Activated CD4-positive, alpha-beta T cell treated with anti-CD3 and anti-CD28 coated beads, Interleukin-2, amount 10 ng/mL, durations not matched to agents 24 days and 14 days (primary cell): ENCODE measurements at regions not wholly inside any gene's neighbourhood (a gene's known extent, or its start where the extent isn't known, plus 50 kb on each side); places are given as distances from the start of the nearest gene placed in this dataset.
"Not testable (repeated sequence)": the region's sequence is repeated elsewhere in the genome, so short reads cannot be mapped to it uniquely, and the experiment has no call there.

Source experiments
- DNase-seq: peaks from one replicate; pipeline ENCODE4 v3.0.0; 2022
- H3K27ac Mint-ChIP-seq: one replicate; pipeline ENCODE4 v1.8.0; 2022; ENCODE audit warnings: mild to moderate bottlenecking, mixed read lengths
- H3K27me3 Mint-ChIP-seq: one replicate; pipeline ENCODE4 v1.8.0; 2022; ENCODE audit warnings: mixed read lengths
- H3K36me3 Mint-ChIP-seq: one replicate; pipeline ENCODE4 v1.8.0; 2022; ENCODE audit warnings: low read depth, mild to moderate bottlenecking, mixed read lengths
- H3K4me1 Mint-ChIP-seq: one replicate; pipeline ENCODE4 v1.8.0; 2021; ENCODE audit warnings: mixed read lengths
- H3K4me3 Mint-ChIP-seq: one replicate; pipeline ENCODE4 v1.8.0; 2022; ENCODE audit warnings: mild to moderate bottlenecking, moderate library complexity, mixed read lengths
- H3K9me3 Mint-ChIP-seq: one replicate; pipeline ENCODE4 v1.8.0; 2021; ENCODE audit warnings: mixed read lengths
- intact Hi-C: fragments of 100-400 bp; cut with micrococcal nuclease; formaldehyde crosslinking; loops from one replicate; pipeline ENCODE4 v1.15.1; 2023

GRCh38 chr6:8639928-8640649, 204.7 kb upstream of the SLC35B3 start:
- no peaks in the 10 kb centered on the region for H3K4me1 Mint-ChIP-seq
- H3K36me3 Mint-ChIP-seq: no peaks in the 10 kb centered on the region
- DNase-seq: no peak
- H3K4me3 Mint-ChIP-seq: no peak overlapping the region
- H3K9me3 Mint-ChIP-seq: peaks cover 17% of the 10 kb centered on the region
- no peaks in the 10 kb centered on the region for H3K27me3 Mint-ChIP-seq
- intact Hi-C loops: no loop called here
- H3K27ac Mint-ChIP-seq: no peak overlapping the region

- no peaks in the 10 kb centered on the region for H3K36me3 Mint-ChIP-seq
- no peaks in the 10 kb centered on the region for H3K4me1 Mint-ChIP-seq
- no peak overlapping the region for H3K27ac Mint-ChIP-seq
- peaks cover 11% of the 10 kb centered on the region for H3K9me3 Mint-ChIP-seq
- intact Hi-C loops: no loop called here
- H3K27me3 Mint-ChIP-seq: no peaks in the 10 kb centered on the region
- H3K4me3 Mint-ChIP-seq: no peak overlapping the region
- DNase-seq: no peak
Measured at GRCh38 chr6:8637896-8638597, 202.7 kb upstream of the SLC35B3 start.

- intact Hi-C loops: no loop called here
- no peaks in the 10 kb centered on the region for H3K27me3 Mint-ChIP-seq
- H3K4me1 Mint-ChIP-seq: no peaks in the 10 kb centered on the region
- no peaks in the 10 kb centered on the region for H3K36me3 Mint-ChIP-seq
- no peak overlapping the region for H3K27ac Mint-ChIP-seq
- no peak for DNase-seq
- H3K4me3 Mint-ChIP-seq: no peak overlapping the region
- H3K9me3 Mint-ChIP-seq: peaks cover 5% of the 10 kb centered on the region
Measured at GRCh38 chr6:8633762-8634161, 198.4 kb upstream of the SLC35B3 start.

GRCh38 chr6:8628736-8629135, 193.4 kb upstream of the SLC35B3 start:
- intact Hi-C loops: no loop called here
- H3K9me3 Mint-ChIP-seq: no peaks in the 10 kb centered on the region
- no peak overlapping the region for H3K4me3 Mint-ChIP-seq
- no peak overlapping the region for H3K27ac Mint-ChIP-seq
- DNase-seq: no peak
- H3K27me3 Mint-ChIP-seq: no peaks in the 10 kb centered on the region
- no peaks in the 10 kb centered on the region for H3K36me3 Mint-ChIP-seq
- no peaks in the 10 kb centered on the region for H3K4me1 Mint-ChIP-seq

- intact Hi-C loops: no loop called here
- no peak overlapping the region for H3K27ac Mint-ChIP-seq
- H3K4me3 Mint-ChIP-seq: no peak overlapping the region
- H3K4me1 Mint-ChIP-seq: no peaks in the 10 kb centered on the region
- no peaks in the 10 kb centered on the region for H3K9me3 Mint-ChIP-seq
- no peaks in the 10 kb centered on the region for H3K27me3 Mint-ChIP-seq
- DNase-seq: no peak
- no peaks in the 10 kb centered on the region for H3K36me3 Mint-ChIP-seq
Measured at GRCh38 chr6:8628063-8628462, 192.7 kb upstream of the SLC35B3 start.

GRCh38 chr6:8627085-8627861, 191.9 kb upstream of the SLC35B3 start:
- H3K4me3 Mint-ChIP-seq: no peak overlapping the region
- H3K36me3 Mint-ChIP-seq: no peaks in the 10 kb centered on the region
- H3K9me3 Mint-ChIP-seq: no peaks in the 10 kb centered on the region
- no peaks in the 10 kb centered on the region for H3K27me3 Mint-ChIP-seq
- no peak overlapping the region for H3K27ac Mint-ChIP-seq
- intact Hi-C loops: no loop called here
- DNase-seq: no peak
- no peaks in the 10 kb centered on the region for H3K4me1 Mint-ChIP-seq

GRCh38 chr6:8624665-8625064, 189.3 kb upstream of the SLC35B3 start:
- Mint-ChIP-seq H3K27ac (no peak overlapping the region), H3K36me3 (no peaks in the 10 kb centered on the region), H3K4me1 (no peaks in the 10 kb centered on the region), H3K4me3 (no peak overlapping the region), H3K27me3 (no peaks in the 10 kb centered on the region), H3K9me3 (no peaks in the 10 kb centered on the region)
- no peak for DNase-seq
- intact Hi-C loops: no loop called here

- Mint-ChIP-seq H3K9me3 (peaks cover 2% of the 10 kb centered on the region), H3K4me3 (no peak overlapping the region), H3K27ac (no peak overlapping the region), H3K36me3 (no peaks in the 10 kb centered on the region), H3K4me1 (no peaks in the 10 kb centered on the region), H3K27me3 (no peaks in the 10 kb centered on the region)
- no peak for DNase-seq
- intact Hi-C loops: no loop called here
Measured at GRCh38 chr6:8623441-8623840, 188.1 kb upstream of the SLC35B3 start.

- no peaks in the 10 kb centered on the region for H3K36me3 Mint-ChIP-seq
- intact Hi-C loops: no loop called here
Measured at GRCh38 chr6:8619853-8620252, 184.5 kb upstream of the SLC35B3 start.

GRCh38 chr6:8619408-8619807, 184.1 kb upstream of the SLC35B3 start:
- H3K4me3 Mint-ChIP-seq, DNase-seq, H3K27ac Mint-ChIP-seq, H3K36me3 Mint-ChIP-seq, H3K4me1 Mint-ChIP-seq, intact Hi-C loops, H3K27me3 Mint-ChIP-seq: not testable (repeated sequence)
- peaks cover 16% of the 10 kb centered on the region for H3K9me3 Mint-ChIP-seq

More at GRCh38 chr6:8619853-8620252, 184.5 kb upstream of the SLC35B3 start:
- no peak for DNase-seq
- no peak overlapping the region for H3K4me3 Mint-ChIP-seq
- H3K9me3 Mint-ChIP-seq: peaks cover 16% of the 10 kb centered on the region
- H3K4me1 Mint-ChIP-seq: no peaks in the 10 kb centered on the region
- no peak overlapping the region for H3K27ac Mint-ChIP-seq
- no peaks in the 10 kb centered on the region for H3K27me3 Mint-ChIP-seq

GRCh38 chr6:8608737-8609136, 173.4 kb upstream of the SLC35B3 start:
- Mint-ChIP-seq H3K36me3 (no peaks in the 10 kb centered on the region), H3K9me3 (no peaks in the 10 kb centered on the region), H3K27ac (no peak overlapping the region), H3K4me3 (no peak overlapping the region), H3K4me1 (no peaks in the 10 kb centered on the region), H3K27me3 (no peaks in the 10 kb centered on the region)
- no peak for DNase-seq
- intact Hi-C loops: no loop called here

- no peak overlapping the region for H3K27ac Mint-ChIP-seq
- no peak overlapping the region for H3K4me3 Mint-ChIP-seq
- H3K27me3 Mint-ChIP-seq: no peaks in the 10 kb centered on the region
- intact Hi-C loops: no loop called here
- no peaks in the 10 kb centered on the region for H3K4me1 Mint-ChIP-seq
- DNase-seq: no peak
- peaks cover 8% of the 10 kb centered on the region for H3K9me3 Mint-ChIP-seq
- H3K36me3 Mint-ChIP-seq: no peaks in the 10 kb centered on the region
Measured at GRCh38 chr6:8589941-8590729, 154.8 kb upstream of the SLC35B3 start.

GRCh38 chr6:8588176-8588575, 152.8 kb upstream of the SLC35B3 start:
- no peaks in the 10 kb centered on the region for H3K4me1 Mint-ChIP-seq
- no peak overlapping the region for H3K4me3 Mint-ChIP-seq
- H3K9me3 Mint-ChIP-seq: peaks cover 11% of the 10 kb centered on the region
- DNase-seq: no peak
- intact Hi-C loops: no loop called here
- no peaks in the 10 kb centered on the region for H3K27me3 Mint-ChIP-seq
- no peak overlapping the region for H3K27ac Mint-ChIP-seq
- no peaks in the 10 kb centered on the region for H3K36me3 Mint-ChIP-seq
